GM21526 (cell line): ENCODE measurements at regions not wholly inside any gene's neighbourhood (a gene's known extent, or its start where the extent isn't known, plus 50 kb on each side); places are given as distances from the start of the nearest gene placed in this dataset.

Experiments used
- ATAC-seq: cut with Tn5 transposase; IDR thresholded peaks from one replicate; pipeline ENCODE4 v1.9.1; 2021; ENCODE audit warnings: moderate library complexity; ENCODE audit not compliant: unreplicated experiment, low FRiP score

DNA sequence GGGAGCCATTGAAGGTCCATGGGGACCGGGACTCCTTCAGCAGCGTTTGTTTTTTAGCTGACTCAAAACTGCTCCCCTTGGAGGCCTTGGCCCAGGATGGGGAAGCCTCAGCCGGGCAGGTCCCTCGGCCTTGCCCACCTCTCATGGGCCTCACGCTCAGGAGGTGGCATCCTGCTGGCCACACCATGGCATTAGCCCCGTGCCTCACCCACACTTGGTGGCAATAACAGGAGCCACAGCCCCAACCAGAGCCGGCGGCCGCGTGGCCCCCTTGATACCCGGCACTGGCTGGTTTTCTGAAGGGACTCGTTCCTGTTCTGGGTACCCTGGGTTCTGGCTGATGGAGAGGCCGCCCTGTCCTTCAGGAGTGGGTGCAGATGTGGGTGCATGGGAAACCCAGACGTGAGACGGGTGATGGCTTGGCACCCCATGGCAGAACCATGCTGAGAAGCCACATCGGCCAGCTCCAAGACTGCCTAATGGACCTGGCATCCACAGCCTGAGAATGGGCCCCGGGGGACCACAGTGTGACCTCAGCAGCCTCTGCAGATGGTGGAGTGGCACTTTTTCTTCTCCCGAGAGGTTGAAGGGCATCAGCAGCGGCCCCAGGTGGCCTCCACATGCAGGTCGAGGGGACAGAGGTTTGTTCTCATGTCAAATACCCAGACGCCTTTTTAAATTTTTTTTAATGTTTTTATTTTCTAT lies 49.8 kb upstream of the PPARA start:
- no peak for ATAC-seq
